Right renal pelvis (tissue), 4 donors: ENCODE measurements at regions not wholly inside any gene's neighbourhood (a gene's known extent, or its start where the extent isn't known, plus 50 kb on each side); places are given as distances from the start of the nearest gene placed in this dataset.
"Not testable (repeated sequence)": the region's sequence is repeated elsewhere in the genome, so short reads cannot be mapped to it uniquely, and the experiment has no call there.

ENCODE experiments used
- DNase-seq, 4 donors: peaks; one replicate each; pipeline ENCODE4 v3.0.0-alpha.2; 2013; ENCODE audit warnings: low read depth in 4 of 4, low spot score in 3 of 4, missing footprints in 1 of 4

GRCh38 chr4:128758314-128758922 lies 51.1 kb upstream of the JADE1 start:
- no peak for DNase-seq

DNA sequence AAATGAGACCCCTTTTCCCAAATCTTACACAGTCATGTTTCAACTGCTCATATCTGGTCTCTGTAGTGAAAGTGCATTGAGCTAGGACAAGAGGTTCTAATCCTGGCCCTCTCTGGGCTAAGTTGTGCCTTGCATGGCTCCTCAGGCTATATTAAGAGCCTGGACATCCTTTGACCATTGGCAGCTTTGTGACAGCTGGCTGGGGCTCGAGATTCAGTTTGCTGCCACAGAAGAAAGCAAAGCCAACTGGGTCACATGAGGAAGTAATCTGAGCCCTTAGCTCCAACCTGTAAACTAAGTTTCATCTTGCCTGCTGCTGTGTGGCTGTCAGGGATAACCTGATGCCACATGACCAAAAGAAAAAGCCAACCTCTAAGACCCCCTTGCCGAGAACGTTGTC lies 51.8 kb upstream of the JADE1 start:
- peak in 1 of 4 donors; percentile 34 for DNase-seq

GRCh38 chr4:128751354-128751753 lies 58.1 kb upstream of the JADE1 start:
- no peak for DNase-seq

DNA sequence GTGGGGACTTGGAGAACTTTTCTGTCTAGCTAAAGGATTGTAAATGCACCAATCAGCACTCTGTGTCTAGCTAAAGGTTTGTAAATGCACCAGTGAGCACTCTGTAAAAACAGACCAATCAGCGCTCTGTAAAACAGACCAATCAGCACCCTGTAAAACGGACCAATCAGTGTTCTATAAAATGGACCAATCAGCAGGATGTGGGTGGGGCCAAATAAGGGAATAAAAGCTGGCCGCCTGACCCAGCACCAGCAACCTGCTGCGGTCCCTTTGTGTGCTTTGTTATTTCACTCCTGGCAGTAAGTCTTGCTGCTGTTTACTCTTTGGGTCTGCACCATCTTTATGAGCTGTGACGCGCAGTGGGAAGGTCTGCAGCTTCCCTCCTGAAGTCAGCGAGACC lies 67.8 kb upstream of the JADE1 start:
- DNase-seq = not testable (repeated sequence)

- no peak for DNase-seq
Measured at GRCh38 chr4:128737098-128737513, 72.4 kb upstream of the JADE1 start.

- no peak for DNase-seq
Measured at GRCh38 chr4:128735714-128736113, 73.8 kb upstream of the JADE1 start.

- DNase-seq = no peak
Measured at GRCh38 chr4:128728190-128728589, 81.3 kb upstream of the JADE1 start.

DNA sequence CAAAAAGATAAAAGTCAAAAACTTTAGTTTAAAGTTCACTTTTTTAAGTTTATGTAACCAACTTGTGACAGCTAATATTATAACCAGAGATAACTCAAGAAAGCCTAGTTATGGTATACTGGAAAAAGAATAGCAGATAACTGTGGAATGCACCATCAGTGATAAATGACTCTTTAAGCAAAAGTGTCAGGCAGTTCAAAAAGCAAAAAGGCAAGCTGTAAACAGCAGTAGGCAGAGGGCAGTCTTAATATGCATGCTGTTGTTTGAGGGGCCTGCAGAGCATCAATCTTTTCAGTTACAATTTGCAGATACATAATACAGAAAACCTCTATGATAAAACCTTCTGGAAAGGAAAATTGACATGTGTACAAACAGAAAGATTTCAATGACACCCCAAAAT lies 81.8 kb upstream of the JADE1 start:
- DNase-seq = no peak

DNA sequence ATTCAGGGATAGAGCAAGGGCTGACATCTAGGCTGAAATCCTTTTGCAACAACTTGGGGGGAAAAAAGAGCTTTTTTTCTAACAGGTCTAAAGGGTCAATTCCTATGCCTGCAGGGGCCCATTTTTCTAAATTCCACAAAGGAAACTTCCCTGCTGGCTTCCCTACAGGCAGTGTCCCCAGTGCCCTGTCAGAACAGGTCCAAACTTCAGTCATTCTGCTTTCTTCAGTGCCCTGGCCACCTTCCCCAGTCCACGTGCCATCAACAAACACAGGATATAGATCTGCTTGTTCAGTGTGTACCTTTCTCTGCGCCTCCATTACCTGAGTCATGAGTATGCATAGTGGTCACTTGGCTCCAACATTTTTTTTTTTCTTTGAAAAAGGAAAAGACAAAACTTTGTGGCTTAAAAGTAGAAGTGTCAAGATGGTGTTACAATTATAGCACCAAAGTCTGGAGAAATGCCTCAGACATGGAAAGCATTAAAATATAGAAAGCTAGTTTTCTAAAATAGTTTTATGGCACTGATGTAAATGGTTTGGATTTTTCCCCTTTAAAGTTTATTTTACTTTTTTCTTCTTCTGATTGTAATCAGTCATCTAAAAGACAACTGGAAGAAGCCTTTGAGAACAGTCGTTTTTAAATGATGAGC lies 84.0 kb upstream of the JADE1 start:
- no peak for DNase-seq

DNA sequence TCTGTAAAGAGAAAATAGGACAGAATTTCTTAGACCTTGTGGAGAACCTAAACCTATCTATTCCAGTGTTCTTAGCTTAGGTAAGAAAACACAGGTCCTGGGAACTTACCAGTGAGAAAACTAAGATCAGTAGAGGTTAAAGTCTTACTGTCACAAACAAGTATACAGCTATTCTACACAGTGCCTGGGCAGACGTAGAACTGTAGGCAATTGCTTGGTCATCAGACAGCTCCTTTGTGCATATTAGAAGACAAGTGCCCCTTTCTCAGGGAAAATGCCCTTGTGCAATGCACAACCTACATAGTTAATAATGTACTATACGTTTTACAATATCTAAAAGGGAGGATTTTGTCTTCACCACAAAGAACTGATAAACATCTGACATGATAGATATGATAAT lies 86.6 kb upstream of the JADE1 start:
- DNase-seq = no peak

DNA sequence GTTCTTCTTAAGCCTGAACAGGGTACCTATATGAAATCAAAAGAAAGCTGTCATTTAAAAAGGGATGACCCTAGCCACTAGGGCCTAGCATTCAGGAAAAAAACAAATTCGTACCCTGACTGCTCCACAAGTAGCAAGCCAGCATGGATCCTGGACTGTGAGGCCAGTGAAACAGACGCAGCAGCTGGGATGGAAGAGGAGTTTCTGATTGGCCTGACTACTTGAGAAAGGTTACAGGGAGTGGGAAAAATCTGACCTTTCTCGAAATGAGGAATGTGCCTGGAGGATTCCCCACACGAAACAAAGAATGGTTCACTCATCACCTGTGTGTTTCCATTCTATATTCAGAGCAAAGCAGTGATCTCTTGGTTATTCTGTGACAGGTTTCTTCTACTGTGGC lies 87.6 kb upstream of the JADE1 start:
- DNase-seq = no peak

- DNase-seq = no peak
Measured at GRCh38 chr4:128720270-128720669, 89.2 kb upstream of the JADE1 start.

- DNase-seq = no peak
Measured at GRCh38 chr4:128718768-128719167, 90.7 kb upstream of the JADE1 start.

DNA sequence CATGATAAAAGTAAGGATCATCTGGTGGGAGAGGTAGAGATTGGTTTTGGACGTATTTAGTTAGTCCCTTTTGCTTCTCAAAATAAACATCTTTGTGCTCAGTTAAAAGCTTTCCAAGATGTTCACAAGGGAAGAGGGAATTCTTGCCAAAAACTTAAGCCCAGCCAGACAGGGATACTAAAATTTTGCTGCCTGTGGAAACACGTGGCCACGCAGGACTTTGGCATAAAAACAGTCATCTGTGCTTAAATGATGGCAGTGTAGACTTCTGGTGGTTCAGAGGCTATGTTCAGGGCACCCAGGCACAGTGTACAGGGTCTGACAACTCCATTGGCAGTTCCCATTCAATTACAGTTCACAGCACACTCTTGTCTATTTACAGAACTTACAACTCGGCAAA lies 93.2 kb upstream of the JADE1 start:
- DNase-seq = no peak

GRCh38 chr4:128715616-128716015 lies 93.9 kb upstream of the JADE1 start:
- DNase-seq = no peak

GRCh38 chr4:128711361-128711760 lies 98.1 kb upstream of the JADE1 start:
- no peak for DNase-seq

GRCh38 chr4:128709268-128709667 lies 100.2 kb upstream of the JADE1 start:
- DNase-seq = no peak

DNA sequence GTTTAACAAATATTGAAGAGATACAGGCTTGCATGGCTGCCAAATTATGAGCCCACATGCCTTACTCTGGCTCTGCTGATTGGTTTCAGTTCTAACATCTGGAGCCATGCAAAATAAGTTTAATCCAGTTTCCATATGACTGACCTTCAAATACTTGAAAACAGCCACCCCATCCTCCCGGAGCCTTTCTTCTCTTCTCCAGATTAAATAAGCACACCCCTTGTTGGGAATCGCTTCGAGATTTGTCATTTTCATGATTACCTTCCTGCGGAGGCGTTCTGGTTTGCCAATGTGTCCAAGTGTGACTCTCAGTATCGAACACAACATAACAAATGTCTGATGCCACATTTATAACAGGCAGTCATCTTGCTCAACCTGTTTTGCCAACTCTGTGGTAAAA lies 101.6 kb upstream of the JADE1 start:
- DNase-seq = no peak

GRCh38 chr4:128703948-128704347 lies 105.6 kb upstream of the JADE1 start:
- DNase-seq = no peak

DNA sequence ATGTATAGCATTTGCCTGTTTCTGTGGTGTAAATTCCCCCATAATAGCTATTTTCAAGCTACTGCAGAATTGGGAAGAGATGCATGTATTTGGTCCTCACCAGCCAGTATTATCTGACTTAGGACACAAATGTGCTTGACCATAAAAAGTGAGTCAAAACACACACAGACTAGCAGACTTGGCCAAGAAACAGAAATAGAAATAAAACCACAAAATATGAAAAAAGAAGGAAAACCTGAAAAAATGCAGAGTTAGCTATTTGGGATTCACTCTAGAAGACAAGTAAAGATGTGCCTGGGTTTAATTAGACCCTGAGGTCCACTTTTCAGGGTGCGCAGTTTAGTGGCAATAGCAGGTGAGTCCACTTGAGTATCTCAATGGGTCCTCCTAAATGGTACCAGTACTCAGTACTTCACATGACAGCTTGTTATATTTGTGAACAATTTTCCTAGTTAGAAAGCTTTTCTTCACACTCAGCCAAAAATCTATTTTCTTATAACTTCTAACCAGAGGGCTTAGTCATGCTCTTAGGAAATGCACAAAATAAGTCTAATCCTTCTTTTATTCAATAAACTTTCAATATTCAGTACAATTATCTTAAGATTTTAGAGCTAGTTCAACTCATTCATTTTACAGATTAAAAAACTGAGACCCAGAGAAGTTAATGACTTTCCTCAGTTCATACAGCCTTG lies 108.7 kb upstream of the JADE1 start:
- no peak for DNase-seq

- no peak for DNase-seq
Measured at GRCh38 chr4:128698386-128698785, 111.1 kb upstream of the JADE1 start.

DNA sequence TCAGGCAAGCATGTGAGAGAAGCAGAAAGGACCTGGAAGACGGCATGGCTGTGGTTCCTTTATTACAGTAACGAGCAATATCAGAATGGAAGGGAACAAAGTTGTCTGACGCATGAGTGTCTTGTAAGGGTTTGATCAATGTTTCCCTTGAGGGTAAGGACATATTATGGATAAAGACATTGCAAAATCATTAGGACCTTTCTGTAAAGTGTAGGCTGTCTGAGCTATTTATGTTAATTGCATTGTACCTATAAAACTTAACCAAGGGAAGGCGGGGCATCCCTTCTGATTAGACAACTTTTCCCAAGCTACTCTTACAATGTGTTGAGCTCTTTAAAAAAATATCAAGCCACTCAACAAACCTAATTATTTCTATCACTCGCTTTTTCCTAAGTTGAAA lies 112.2 kb upstream of the JADE1 start:
- DNase-seq = no peak
